Activated CD8-positive, alpha-beta memory T cell treated with anti-CD3 and anti-CD28 coated beads, Interleukin-2, amount 10 ng/mL, durations not matched to agents 7 days and 5 days (primary cell): ENCODE measurements at regions not wholly inside any gene's neighbourhood (a gene's known extent, or its start where the extent isn't known, plus 50 kb on each side); places are given as distances from the start of the nearest gene placed in this dataset.
"Not testable (repeated sequence)": the region's sequence is repeated elsewhere in the genome, so short reads cannot be mapped to it uniquely, and the experiment has no call there.

ENCODE experiments used
- ATAC-seq: fragments of 150-1000 bp; cut with Tn5 transposase; one replicate; pipeline ENCODE4 v1.10.0; 2021; ENCODE audit warnings: moderate library complexity
- CTCF ChIA-PET: fragments of 350-600 bp; sonication (Branson Sonifier 250); formaldehyde crosslinking; loops from one replicate; lab custom pipeline; 2021; ENCODE audit warnings: antibody characterized with exemption; lab: Charles Lee
- DNase-seq: peaks from one replicate; pipeline ENCODE4 v3.0.0-alpha.2; 2020
- H3K27ac Mint-ChIP-seq: one replicate; pipeline ENCODE4 v1.8.0; 2021; ENCODE audit warnings: mild to moderate bottlenecking, mixed read lengths
- H3K27me3 Mint-ChIP-seq: one replicate; pipeline ENCODE4 v1.8.0; 2021; ENCODE audit warnings: mixed read lengths
- H3K36me3 Mint-ChIP-seq: one replicate; pipeline ENCODE4 v1.8.0; 2021; ENCODE audit warnings: mild to moderate bottlenecking, mixed read lengths
- H3K4me1 Mint-ChIP-seq: one replicate; pipeline ENCODE4 v1.8.0; 2021; ENCODE audit warnings: mixed read lengths
- H3K4me3 Mint-ChIP-seq: one replicate; pipeline ENCODE4 v1.8.0; 2021; ENCODE audit warnings: mild to moderate bottlenecking, moderate library complexity, mixed read lengths
- H3K9me3 Mint-ChIP-seq: one replicate; pipeline ENCODE4 v1.8.0; 2022; ENCODE audit warnings: low read depth, mixed read lengths

DNA sequence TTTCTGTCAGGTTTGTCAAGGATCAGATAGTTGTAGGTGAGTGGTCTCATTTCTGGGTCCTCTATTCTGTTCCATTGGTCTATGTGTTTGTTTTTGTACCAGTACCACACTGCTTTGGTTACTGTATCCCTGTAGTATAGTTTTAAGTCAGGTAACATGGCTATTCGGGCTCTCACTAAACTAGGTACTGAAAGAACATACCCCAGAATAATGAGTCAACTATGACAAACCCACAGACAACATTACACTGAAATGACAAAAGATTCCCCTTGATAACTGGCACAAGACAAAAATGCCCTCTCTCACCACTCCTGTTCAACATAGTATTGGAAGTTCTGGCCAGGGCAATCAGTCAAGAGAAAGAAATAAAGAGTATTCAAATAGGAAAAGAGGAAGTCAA, 535.3 kb upstream of the CYLC2 start:
- no peak for DNase-seq
- CTCF ChIA-PET = no interaction called here

DNA sequence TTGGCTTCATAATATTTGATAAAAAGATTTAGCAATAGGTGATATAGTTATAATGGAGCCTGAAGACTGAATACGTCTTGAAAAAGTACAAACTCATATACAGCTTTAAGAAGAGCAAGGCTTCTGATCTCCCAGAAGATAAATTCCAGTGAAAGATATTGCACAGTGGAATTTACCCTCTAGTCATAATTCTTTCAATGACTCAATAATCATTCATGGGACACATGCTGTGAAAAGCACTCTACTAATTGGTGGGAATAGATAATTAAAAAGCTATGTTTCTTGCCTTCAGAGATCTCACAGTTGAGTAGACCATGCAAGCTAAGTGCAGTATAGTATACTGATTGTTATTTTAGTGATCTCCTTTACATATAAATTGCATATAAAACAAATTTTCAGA, 538.6 kb upstream of the CYLC2 start:
- H3K4me1 Mint-ChIP-seq = no peaks in the 10 kb centered on the region
- ATAC-seq (no peak), DNase-seq (no peak)
- H3K9me3 Mint-ChIP-seq = peaks cover 8% of the 10 kb centered on the region
- no peaks in the 10 kb centered on the region for H3K36me3 Mint-ChIP-seq
- no peak overlapping the region for H3K27ac Mint-ChIP-seq
- CTCF ChIA-PET = no interaction called here
- no peak overlapping the region for H3K4me3 Mint-ChIP-seq
- H3K27me3 Mint-ChIP-seq = no peaks in the 10 kb centered on the region

More for the DNA sequence above, 535.3 kb upstream of the CYLC2 start:
- H3K27me3 Mint-ChIP-seq = no peaks in the 10 kb centered on the region
- no peaks in the 10 kb centered on the region for H3K36me3 Mint-ChIP-seq
- no peak overlapping the region for H3K27ac Mint-ChIP-seq
- no peaks in the 10 kb centered on the region for H3K4me1 Mint-ChIP-seq
- peaks cover 8% of the 10 kb centered on the region for H3K9me3 Mint-ChIP-seq
- H3K4me3 Mint-ChIP-seq = no peak overlapping the region
- ATAC-seq = no peak

DNA sequence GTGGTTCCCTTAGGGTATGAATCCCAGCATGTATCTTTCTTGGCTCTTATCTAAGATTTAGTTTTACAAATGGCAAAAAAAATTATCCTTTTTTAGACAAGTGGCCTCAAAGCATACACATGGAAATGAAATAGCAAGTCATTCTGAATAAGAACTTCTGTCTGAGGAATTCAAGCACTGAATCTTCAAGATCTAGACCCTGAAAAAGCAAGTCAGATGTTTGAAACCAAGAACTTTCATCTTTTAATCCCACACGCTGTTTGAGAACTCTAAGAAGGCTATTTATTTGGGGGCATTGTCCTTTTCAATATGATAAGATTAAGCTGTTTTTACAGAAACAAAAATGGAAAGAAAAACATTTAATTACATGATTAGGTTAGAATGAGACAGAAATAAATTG, 549.2 kb upstream of the CYLC2 start:
- no peaks in the 10 kb centered on the region for H3K27me3 Mint-ChIP-seq
- peaks cover 8% of the 10 kb centered on the region for H3K9me3 Mint-ChIP-seq
- DNase-seq = no peak
- no peak overlapping the region for H3K27ac Mint-ChIP-seq
- ATAC-seq = no peak
- H3K36me3 Mint-ChIP-seq = peaks cover 1% of the 10 kb centered on the region
- no peak overlapping the region for H3K4me3 Mint-ChIP-seq
- CTCF ChIA-PET = no interaction called here
- no peaks in the 10 kb centered on the region for H3K4me1 Mint-ChIP-seq

GRCh38 chr9:102445181-102445747, 549.9 kb upstream of the CYLC2 start:
- DNase-seq (no peak), ATAC-seq (no peak)
- Mint-ChIP-seq H3K4me1 (no peaks in the 10 kb centered on the region), H3K4me3 (no peak overlapping the region), H3K36me3 (peaks cover 1% of the 10 kb centered on the region), H3K9me3 (peaks cover 8% of the 10 kb centered on the region), H3K27me3 (no peaks in the 10 kb centered on the region), H3K27ac (no peak overlapping the region)
- CTCF ChIA-PET = interaction anchor here (0.6 kb wide), 1 partner anchor 1383 kb away, joined by 3 read pairs; no protein-coding TSS in a partner anchor

GRCh38 chr9:102439583-102439982, 555.5 kb upstream of the CYLC2 start:
- Mint-ChIP-seq H3K27ac (no peak overlapping the region), H3K36me3 (no peaks in the 10 kb centered on the region), H3K4me3 (no peak overlapping the region), H3K4me1 (no peaks in the 10 kb centered on the region), H3K9me3 (no peaks in the 10 kb centered on the region), H3K27me3 (no peaks in the 10 kb centered on the region)
- CTCF ChIA-PET = no interaction called here
- ATAC-seq (no peak), DNase-seq (no peak)

- H3K27me3 Mint-ChIP-seq = not testable (repeated sequence)
These were observed 558.5 kb upstream of the CYLC2 start for GRCh38 chr9:102436599-102436998.

GRCh38 chr9:102435427-102435826, 559.7 kb upstream of the CYLC2 start:
- no peaks in the 10 kb centered on the region for H3K27me3 Mint-ChIP-seq
- H3K4me1 Mint-ChIP-seq = no peaks in the 10 kb centered on the region
- CTCF ChIA-PET = no interaction called here
- H3K36me3 Mint-ChIP-seq = no peaks in the 10 kb centered on the region
- ATAC-seq (no peak), DNase-seq (no peak)
- no peak overlapping the region for H3K27ac Mint-ChIP-seq
- H3K4me3 Mint-ChIP-seq = no peak overlapping the region
- no peaks in the 10 kb centered on the region for H3K9me3 Mint-ChIP-seq

More at GRCh38 chr9:102436599-102436998, 558.5 kb upstream of the CYLC2 start:
- CTCF ChIA-PET = interaction anchor here (0.6 kb wide), 1 partner anchor 892 kb away, joined by 4 read pairs; no protein-coding TSS in a partner anchor
- not testable (repeated sequence) for H3K4me1 Mint-ChIP-seq, ATAC-seq, H3K36me3 Mint-ChIP-seq, H3K4me3 Mint-ChIP-seq, H3K9me3 Mint-ChIP-seq, DNase-seq, H3K27ac Mint-ChIP-seq

- H3K27ac Mint-ChIP-seq = no peak overlapping the region
- no peaks in the 10 kb centered on the region for H3K4me1 Mint-ChIP-seq
- no peak overlapping the region for H3K4me3 Mint-ChIP-seq
- no peaks in the 10 kb centered on the region for H3K27me3 Mint-ChIP-seq
- H3K36me3 Mint-ChIP-seq = no peaks in the 10 kb centered on the region
- CTCF ChIA-PET = no interaction called here
- DNase-seq = no peak
- ATAC-seq = no peak
- no peaks in the 10 kb centered on the region for H3K9me3 Mint-ChIP-seq
These were observed 560.6 kb upstream of the CYLC2 start for GRCh38 chr9:102434545-102434944.

DNA sequence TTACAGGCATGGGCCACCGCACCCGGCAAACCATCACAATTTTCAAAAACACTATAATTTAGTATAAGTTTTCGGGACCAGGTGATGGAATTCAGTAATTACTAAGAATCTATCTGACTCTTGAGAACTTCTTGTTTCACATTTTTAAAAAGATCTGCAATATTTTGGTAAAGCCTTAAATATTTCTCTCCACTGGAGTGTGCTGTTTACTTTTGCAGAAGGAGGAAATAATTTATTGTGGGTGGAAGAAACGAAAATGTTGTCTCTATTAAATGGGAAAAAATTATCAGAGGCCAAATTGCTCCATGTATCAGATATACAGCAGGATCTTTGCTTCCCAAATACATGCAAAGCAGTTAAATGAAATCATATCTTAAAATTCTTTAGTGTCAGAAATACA, 566.8 kb upstream of the CYLC2 start:
- DNase-seq = no peak
- Mint-ChIP-seq H3K27me3 (no peaks in the 10 kb centered on the region), H3K27ac (no peak overlapping the region), H3K4me1 (no peaks in the 10 kb centered on the region), H3K9me3 (peaks cover 4% of the 10 kb centered on the region), H3K36me3 (no peaks in the 10 kb centered on the region), H3K4me3 (no peak overlapping the region)
- ATAC-seq = no peak
- CTCF ChIA-PET = no interaction called here

- DNase-seq, H3K4me1 Mint-ChIP-seq, H3K27ac Mint-ChIP-seq, H3K27me3 Mint-ChIP-seq, H3K4me3 Mint-ChIP-seq, CTCF ChIA-PET, ATAC-seq, H3K36me3 Mint-ChIP-seq: not testable (repeated sequence)
- H3K9me3 Mint-ChIP-seq = peaks cover 16% of the 10 kb centered on the region
These were observed 578.9 kb upstream of the CYLC2 start for GRCh38 chr9:102416251-102416650.

DNA sequence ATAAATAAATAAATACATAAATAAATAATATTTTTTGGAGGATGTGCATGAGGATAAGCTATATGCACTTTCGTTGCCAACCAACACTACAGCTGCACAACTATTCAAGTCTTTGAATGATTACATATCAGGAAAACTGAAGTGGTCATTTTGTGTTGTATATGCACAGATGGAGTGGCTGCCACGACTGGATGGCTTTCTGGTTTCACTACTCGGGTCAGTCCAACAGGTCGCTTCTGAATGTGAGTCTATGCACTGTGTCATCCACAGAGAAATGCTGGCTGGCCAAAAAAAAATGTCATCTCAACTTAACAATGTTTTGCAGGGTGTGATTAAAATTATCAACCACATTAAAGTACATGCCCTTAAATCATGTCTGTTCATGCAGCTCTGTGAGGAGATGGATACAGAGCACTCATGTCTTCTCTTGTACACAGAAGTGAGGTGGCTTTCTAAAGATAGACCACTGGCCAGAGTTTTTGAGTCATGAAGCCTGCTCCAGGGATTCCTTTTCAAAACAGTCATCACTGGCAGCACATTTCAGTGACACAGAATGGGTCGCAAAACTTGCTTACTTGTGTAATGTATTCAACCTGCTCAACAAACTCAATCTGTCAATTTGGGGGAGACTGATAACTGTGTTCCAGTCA, 589.8 kb upstream of the CYLC2 start:
- H3K4me3 Mint-ChIP-seq = no peak overlapping the region
- no peak overlapping the region for H3K27ac Mint-ChIP-seq
- H3K4me1 Mint-ChIP-seq = no peaks in the 10 kb centered on the region
- peaks cover 8% of the 10 kb centered on the region for H3K9me3 Mint-ChIP-seq
- H3K36me3 Mint-ChIP-seq = no peaks in the 10 kb centered on the region
- no peaks in the 10 kb centered on the region for H3K27me3 Mint-ChIP-seq
- no peak for DNase-seq
- ATAC-seq = no peak
- CTCF ChIA-PET = no interaction called here

GRCh38 chr9:102403514-102403913, 591.6 kb upstream of the CYLC2 start:
- CTCF ChIA-PET = no interaction called here
- ATAC-seq (no peak), DNase-seq (no peak)
- no peaks in the 10 kb centered on the region for H3K27me3 Mint-ChIP-seq
- no peak overlapping the region for H3K27ac Mint-ChIP-seq
- H3K4me3 Mint-ChIP-seq = no peak overlapping the region
- peaks cover 10% of the 10 kb centered on the region for H3K9me3 Mint-ChIP-seq
- no peaks in the 10 kb centered on the region for H3K4me1 Mint-ChIP-seq
- no peaks in the 10 kb centered on the region for H3K36me3 Mint-ChIP-seq

DNA sequence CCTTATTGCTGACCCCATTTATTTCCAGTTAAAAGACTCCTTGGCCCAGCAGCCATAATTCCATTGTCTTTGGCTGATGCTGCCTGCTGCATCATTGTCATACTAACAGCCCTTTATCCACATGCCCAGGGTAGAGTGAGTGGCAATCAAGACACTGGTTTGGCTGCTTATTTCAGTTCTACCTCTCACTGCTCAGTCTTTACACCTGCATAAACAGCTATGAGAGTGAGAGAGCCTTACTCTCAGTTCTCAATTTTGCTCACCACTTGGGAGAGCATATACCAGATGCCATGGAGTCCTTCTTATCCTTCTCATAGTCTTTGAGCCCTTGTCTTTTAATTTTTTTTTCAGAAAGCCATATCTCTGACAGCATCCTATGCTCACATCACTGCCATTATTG, 596.9 kb upstream of the CYLC2 start:
- Mint-ChIP-seq H3K4me1 (no peaks in the 10 kb centered on the region), H3K27me3 (no peaks in the 10 kb centered on the region), H3K4me3 (no peak overlapping the region), H3K27ac (no peak overlapping the region), H3K36me3 (no peaks in the 10 kb centered on the region), H3K9me3 (peaks cover 4% of the 10 kb centered on the region)
- CTCF ChIA-PET = no interaction called here
- no peak for DNase-seq
- no peak for ATAC-seq

GRCh38 chr9:102385620-102386019, 609.5 kb upstream of the CYLC2 start:
- H3K27me3 Mint-ChIP-seq, CTCF ChIA-PET, H3K4me3 Mint-ChIP-seq, H3K36me3 Mint-ChIP-seq, H3K9me3 Mint-ChIP-seq, DNase-seq, H3K4me1 Mint-ChIP-seq, H3K27ac Mint-ChIP-seq, ATAC-seq: not testable (repeated sequence)
